ENCODE measurements at regions not wholly inside any gene's neighbourhood (a gene's known extent, or its start where the extent isn't known, plus 50 kb on each side); places are given as distances from the start of the nearest gene placed in this dataset.

DNA sequence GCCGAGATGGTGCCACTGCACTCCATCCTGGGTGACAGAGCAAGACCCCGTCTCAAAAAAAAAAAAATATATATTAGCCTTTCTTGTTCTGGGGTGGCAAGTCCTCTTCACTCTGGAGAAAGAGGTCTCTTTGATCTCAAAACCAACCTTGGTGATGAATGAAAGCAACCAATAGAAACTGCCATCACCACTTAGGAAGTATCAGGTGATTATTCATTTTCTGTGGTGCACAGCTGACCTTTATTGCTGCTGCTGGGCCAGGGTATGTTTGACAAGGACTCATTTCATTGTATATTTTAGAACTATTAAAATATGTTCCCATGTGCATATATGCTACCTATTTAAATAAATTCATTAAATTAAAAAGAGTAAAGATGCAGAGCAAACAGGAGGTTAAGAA is 76.0 kb upstream of the KIT start:
- Histone ChIP-seq H3K27ac (no peak overlapping the region), H3F3A (ENCODE audit: insufficient read depth) (peaks cover 18% of the 10 kb centered on the region), H3K9me3 (ENCODE audit: low read depth) (no peaks in the 10 kb centered on the region), H4K20me1 (ENCODE audit: insufficient read depth) (no peaks in the 10 kb centered on the region), H3K27me3 (replicated peaks; ENCODE audit: insufficient read depth) (no peaks in the 10 kb centered on the region), H3K4me3 (no peak overlapping the region), H3K9me2 (ENCODE audit: insufficient read depth) (no peaks in the 10 kb centered on the region), H3K9ac (no peak overlapping the region), H2AFZ (no peak overlapping the region), H3K36me3 (ENCODE audit: low read depth) (no peaks in the 10 kb centered on the region), H3K79me2 (ENCODE audit: insufficient read depth) (no peaks in the 10 kb centered on the region), H3K4me1 (ENCODE audit: insufficient read depth) (peaks cover 16% of the 10 kb centered on the region), H3K4me2 (ENCODE audit: unreplicated experiment) (no peak overlapping the region)
- TF ChIP-seq EZH2phosphoT487 (IDR thresholded peaks at IDR 0.05; ENCODE audit: insufficient read depth, low read depth) (no peak), EZH2 (IDR thresholded peaks at IDR 0.05; ENCODE audit: insufficient read depth, poor library complexity, severe bottlenecking) (no peak)
- in situ Hi-C loops (cut with MboI), result no loop called here
- DNase-seq, result no peak
- 57% methylated on average over 2 of the region's 2 CpGs for WGBS, 2 experiments (ENCODE audit: low coverage in 1 of 2, low lambda C conversion rate in 2 of 2, missing lambda C conversion rate in 2 of 2)

DNA sequence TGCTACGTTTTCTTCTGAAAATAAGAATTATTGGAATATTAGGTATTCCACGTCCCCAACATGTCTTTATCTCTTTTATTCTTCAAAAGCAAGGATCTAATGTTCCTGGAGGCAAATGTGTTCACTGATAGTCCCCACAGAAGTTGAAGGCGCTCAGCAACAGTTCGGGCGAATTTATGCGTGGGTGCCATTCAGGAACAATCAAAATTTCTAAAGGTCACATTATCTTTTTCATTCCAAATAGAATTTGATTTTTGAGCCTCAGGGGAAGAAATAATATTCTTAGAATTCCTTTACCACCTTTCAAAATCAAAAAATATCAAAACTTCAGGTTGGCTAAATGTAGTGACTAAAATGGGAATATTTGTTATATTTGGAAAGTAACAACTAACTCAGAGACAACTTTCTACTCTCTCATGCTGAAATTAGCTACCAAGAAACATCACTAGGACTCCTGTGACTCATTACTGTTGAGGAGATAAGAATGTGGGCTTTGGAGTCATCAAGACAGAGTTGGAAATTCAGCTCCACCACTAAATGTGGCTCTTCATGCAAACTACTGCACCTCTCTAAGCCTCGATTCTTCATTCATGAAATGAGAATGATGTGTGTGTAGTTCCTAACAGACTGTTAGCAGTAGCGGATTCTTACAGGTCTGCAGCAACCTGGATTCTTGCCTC is 72.3 kb upstream of the KIT start:
- Histone ChIP-seq H3K27ac (no peak overlapping the region), H4K20me1 (ENCODE audit: insufficient read depth) (no peaks in the 10 kb centered on the region), H3K4me1 (ENCODE audit: insufficient read depth) (peaks cover 16% of the 10 kb centered on the region), H3F3A (ENCODE audit: insufficient read depth) (peaks cover 18% of the 10 kb centered on the region), H3K9me2 (ENCODE audit: insufficient read depth) (no peaks in the 10 kb centered on the region), H3K27me3 (replicated peaks; ENCODE audit: insufficient read depth) (no peaks in the 10 kb centered on the region), H3K4me3 (no peak overlapping the region), H3K9ac (no peak overlapping the region), H3K36me3 (ENCODE audit: low read depth) (no peaks in the 10 kb centered on the region), H3K4me2 (ENCODE audit: unreplicated experiment) (peak overlapping the region; percentile 4), H3K79me2 (ENCODE audit: insufficient read depth) (no peaks in the 10 kb centered on the region), H2AFZ (no peak overlapping the region), H3K9me3 (ENCODE audit: low read depth) (no peaks in the 10 kb centered on the region)
- peak; percentile 84 for DNase-seq
- in situ Hi-C loops (cut with MboI), result no loop called here
- 84 to 89% methylated on average over 8 of the region's 8 CpGs for WGBS, 2 experiments (ENCODE audit: low coverage in 1 of 2, low lambda C conversion rate in 2 of 2, missing lambda C conversion rate in 2 of 2)
- TF ChIP-seq EZH2phosphoT487 (IDR thresholded peaks at IDR 0.05; ENCODE audit: insufficient read depth, low read depth), result no peak
- TF ChIP-seq EZH2 (IDR thresholded peaks at IDR 0.05; ENCODE audit: insufficient read depth, poor library complexity, severe bottlenecking), result no peak

GRCh38 chr4:54586320-54586955 is 71.3 kb upstream of the KIT start:
- H3K9me2 ChIP-seq (ENCODE audit: insufficient read depth), result no peaks in the 10 kb centered on the region
- no peaks in the 10 kb centered on the region for H3K9me3 ChIP-seq (ENCODE audit: low read depth)
- no peak overlapping the region for H3K4me3 ChIP-seq
- no peaks in the 10 kb centered on the region for H3K27me3 ChIP-seq (replicated peaks; ENCODE audit: insufficient read depth)
- no peaks in the 10 kb centered on the region for H4K20me1 ChIP-seq (ENCODE audit: insufficient read depth)
- H3K4me2 ChIP-seq (ENCODE audit: unreplicated experiment), result peak overlapping the region; percentile 4
- 78% methylated on average over 5 of the region's 5 CpGs for whole genome bisulfite sequencing, 2 experiments (ENCODE audit: low coverage in 1 of 2, low lambda C conversion rate in 2 of 2, missing lambda C conversion rate in 2 of 2)
- H3F3A ChIP-seq (ENCODE audit: insufficient read depth), result peaks cover 18% of the 10 kb centered on the region
- H3K79me2 ChIP-seq (ENCODE audit: insufficient read depth), result no peaks in the 10 kb centered on the region
- H3K36me3 ChIP-seq (ENCODE audit: low read depth), result no peaks in the 10 kb centered on the region
- no peak overlapping the region for H3K9ac ChIP-seq
- in situ Hi-C loops (cut with MboI), result no loop called here
- no peak for TF ChIP-seq EZH2phosphoT487 (IDR thresholded peaks at IDR 0.05; ENCODE audit: insufficient read depth, low read depth)
- TF ChIP-seq EZH2 (IDR thresholded peaks at IDR 0.05; ENCODE audit: insufficient read depth, poor library complexity, severe bottlenecking), result no peak
- H3K27ac ChIP-seq, result no peak overlapping the region
- DNase-seq, result peak; percentile 84
- H3K4me1 ChIP-seq (ENCODE audit: insufficient read depth), result peaks cover 16% of the 10 kb centered on the region
- H2AFZ ChIP-seq, result no peak overlapping the region

DNA sequence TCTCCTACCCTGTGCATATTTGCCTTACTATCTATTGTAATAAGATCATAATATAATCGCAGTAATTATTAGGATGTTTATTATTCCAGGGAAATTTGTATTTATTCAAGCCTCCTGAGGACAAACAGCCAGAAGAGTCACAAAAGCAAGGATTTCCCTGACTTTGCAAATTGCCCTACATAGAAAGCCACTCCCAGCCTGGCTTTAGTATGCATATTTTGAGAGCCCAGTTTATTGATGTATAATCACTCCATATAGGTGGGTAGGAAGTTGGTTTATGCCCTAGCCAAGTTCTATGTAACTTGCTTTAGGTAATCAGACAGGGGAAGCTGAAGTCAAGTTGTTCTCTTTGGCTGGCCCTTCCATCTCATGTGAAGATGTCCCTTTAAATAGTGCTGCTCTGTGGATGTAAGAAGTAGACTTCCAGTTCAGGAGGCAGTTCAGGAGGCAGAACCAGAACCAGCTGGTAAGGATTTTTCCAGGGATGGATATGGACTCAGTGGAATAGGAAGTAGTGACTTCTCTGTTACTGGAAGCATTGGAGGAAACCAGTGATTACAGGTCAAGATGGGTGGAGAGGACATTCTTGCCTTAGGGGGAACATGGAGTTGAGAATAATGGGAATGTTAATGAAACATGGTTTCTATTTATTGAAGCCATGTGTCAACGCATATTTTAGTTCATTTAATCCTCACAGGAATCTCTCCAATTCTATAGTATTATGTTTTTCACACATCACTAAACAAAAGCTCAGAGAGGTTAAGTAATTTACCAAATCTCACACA is 70.5 kb upstream of the KIT start:
- TF ChIP-seq EZH2 (IDR thresholded peaks at IDR 0.05; ENCODE audit: insufficient read depth, poor library complexity, severe bottlenecking), result no peak
- no peak for TF ChIP-seq EZH2phosphoT487 (IDR thresholded peaks at IDR 0.05; ENCODE audit: insufficient read depth, low read depth)

More for the DNA sequence above, 70.5 kb upstream of the KIT start:
- Histone ChIP-seq H3K4me1 (ENCODE audit: insufficient read depth) (peaks cover 16% of the 10 kb centered on the region), H3K36me3 (ENCODE audit: low read depth) (no peaks in the 10 kb centered on the region), H3K79me2 (ENCODE audit: insufficient read depth) (no peaks in the 10 kb centered on the region), H3K9ac (no peak overlapping the region), H3K4me2 (ENCODE audit: unreplicated experiment) (no peak overlapping the region), H3K27me3 (replicated peaks; ENCODE audit: insufficient read depth) (no peaks in the 10 kb centered on the region), H3F3A (ENCODE audit: insufficient read depth) (peaks cover 18% of the 10 kb centered on the region), H3K4me3 (no peak overlapping the region), H2AFZ (no peak overlapping the region), H3K27ac (no peak overlapping the region), H3K9me3 (ENCODE audit: low read depth) (no peaks in the 10 kb centered on the region), H4K20me1 (ENCODE audit: insufficient read depth) (no peaks in the 10 kb centered on the region), H3K9me2 (ENCODE audit: insufficient read depth) (no peaks in the 10 kb centered on the region)
- whole genome bisulfite sequencing, 2 experiments (ENCODE audit: low coverage in 1 of 2, low lambda C conversion rate in 2 of 2, missing lambda C conversion rate in 2 of 2), result 49 to 60% methylated on average over 2 of the region's 2 CpGs
- in situ Hi-C loops (cut with MboI), result no loop called here
- no peak for DNase-seq
